G401 (cell line): ENCODE measurements at regions not wholly inside any gene's neighbourhood (a gene's known extent, or its start where the extent isn't known, plus 50 kb on each side); places are given as distances from the start of the nearest gene placed in this dataset.

Source experiments
- DNase-seq: peaks from one replicate; pipeline ENCODE4 v3.0.0-alpha.2; 2015; ENCODE audit warnings: low spot score
- in situ Hi-C: cut with HindIII; loops from 2 replicates; pipeline ENCODE4 v1.10.0; 2016; ENCODE audit warnings: low sequenced_read_pairs, mixed read lengths

DNA sequence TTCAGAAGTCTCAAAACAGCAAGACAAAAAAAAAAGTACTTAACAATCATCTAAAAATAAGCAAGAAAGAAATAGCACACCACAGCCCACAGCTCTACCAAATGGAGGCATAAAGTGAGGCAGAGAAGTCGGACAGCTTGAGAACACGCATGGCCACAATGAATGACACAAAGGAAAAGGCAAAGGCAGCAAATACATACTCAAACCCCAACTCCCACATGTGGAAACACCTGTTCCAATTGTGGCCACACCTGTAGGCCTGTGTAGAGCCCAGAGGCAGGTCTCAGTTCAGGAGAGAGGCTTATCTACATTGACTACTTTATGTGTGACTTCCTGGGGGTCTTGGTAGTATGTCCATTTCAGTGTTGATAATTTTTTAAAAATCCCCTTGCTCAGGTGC, 543.5 kb downstream of the LMO4 start:
- in situ Hi-C loops: no loop called here

DNA sequence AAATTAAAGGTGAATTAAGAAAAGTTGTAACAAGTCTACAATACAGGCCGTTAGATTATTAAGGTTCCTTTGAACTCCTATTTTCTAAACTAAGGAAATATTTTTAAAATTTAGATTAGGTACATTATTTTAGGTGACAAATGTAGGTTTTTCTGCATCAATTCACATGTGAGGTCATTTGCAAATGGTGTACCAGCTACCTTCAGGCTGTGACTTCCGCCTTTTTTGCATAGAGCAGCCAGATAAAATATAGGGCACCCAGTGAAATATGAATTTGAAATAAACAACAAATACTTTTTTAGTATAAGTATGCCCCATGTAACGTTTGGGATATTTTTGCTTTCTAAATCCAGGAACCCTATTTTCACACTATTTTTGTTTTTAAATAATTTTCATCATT, 544.0 kb downstream of the LMO4 start:
- in situ Hi-C loops: no loop called here

More for the DNA sequence above, 543.5 kb downstream of the LMO4 start:
- DNase-seq: no peak

DNA sequence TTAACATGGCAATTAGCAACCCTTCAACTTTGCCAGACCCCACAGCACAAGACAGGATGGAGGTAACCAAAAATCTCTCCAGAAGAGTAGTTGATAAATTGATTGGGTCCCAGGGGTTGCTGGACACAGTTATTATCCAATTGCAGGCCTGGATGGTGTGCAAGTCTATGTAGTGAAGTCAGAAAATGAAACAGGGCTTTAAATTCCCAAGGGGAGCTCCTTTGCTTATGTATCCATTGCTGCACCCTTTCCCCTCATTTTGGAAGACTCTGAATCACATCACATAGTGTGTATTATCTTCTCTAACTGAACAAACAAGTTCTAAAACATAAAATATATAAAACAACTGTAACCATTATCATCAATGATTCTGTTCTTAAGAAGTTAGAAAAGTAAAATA, 550.2 kb downstream of the LMO4 start:
- in situ Hi-C loops: no loop called here
- DNase-seq: no peak

More for the DNA sequence above, 544.0 kb downstream of the LMO4 start:
- DNase-seq: no peak

DNA sequence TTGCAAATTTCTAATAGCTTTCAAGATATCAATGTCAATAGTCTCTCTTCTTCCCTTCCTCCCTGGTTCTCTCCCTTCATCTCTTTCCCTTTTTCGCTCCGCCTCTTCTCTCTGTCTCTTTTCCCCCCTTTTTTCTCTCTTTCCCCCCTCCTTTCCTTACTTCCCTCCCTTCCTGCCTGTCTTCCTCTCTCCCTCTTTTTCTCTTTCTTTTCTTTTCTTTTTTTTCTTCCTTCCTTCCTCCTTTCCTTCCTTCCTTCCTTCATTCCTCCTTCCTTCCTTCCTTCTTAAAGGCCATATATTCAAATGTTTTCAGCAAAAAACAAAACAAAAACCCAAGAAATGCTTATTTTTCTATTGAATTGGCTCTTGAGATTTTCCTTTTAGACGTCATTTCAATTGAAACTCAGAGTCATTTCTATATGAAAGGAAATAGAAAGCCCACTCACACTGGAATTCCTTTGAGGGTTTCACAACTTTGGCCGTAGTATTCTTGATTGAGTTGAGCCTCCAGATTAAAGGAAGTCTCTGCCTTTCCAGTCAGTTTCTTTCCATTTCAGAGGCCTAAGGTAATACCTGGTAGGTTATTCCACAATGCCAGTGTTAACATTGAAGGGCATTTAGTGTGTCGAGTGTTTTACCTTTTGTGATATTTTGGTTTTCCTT, 551.5 kb downstream of the LMO4 start:
- in situ Hi-C loops: no loop called here
- no peak for DNase-seq

DNA sequence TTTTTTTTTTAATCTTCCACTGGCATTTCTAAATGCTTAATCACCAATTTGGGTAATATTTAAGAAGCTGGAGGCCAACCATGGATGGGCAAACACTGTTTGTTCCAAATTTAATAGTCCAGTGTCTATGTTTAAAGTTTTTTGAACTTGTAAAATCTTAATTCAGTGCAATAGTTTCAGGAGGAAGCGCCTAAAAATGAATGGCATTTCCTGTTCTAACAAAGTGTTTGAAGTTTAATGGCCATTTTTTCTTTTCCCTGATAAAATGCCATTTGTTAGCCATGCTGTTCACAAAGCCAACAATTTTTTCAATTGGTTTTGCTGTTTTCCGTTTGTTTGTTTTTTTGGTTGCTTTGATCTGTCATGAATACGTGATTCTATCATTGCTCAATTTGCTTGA, 552.1 kb downstream of the LMO4 start:
- in situ Hi-C loops: no loop called here
- DNase-seq: no peak

DNA sequence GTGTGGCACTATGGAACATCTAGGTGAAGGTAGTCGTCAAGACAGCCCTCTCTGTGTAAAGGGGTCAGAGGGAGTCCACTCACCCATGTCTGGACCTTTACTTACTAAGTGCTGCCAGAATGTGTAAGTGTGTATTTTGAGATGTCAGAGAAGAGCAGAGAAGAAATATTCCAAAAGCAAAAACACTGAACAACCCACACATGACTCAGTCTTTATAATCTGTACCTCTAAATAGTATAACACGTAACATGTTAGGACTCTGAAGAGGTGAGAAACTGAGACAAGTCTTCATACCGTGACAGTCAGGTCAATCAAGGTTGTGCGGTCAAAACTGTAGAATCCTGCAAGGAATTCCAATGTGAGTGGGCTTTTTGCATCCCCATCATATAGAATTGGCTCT, 555.2 kb downstream of the LMO4 start:
- DNase-seq: no peak
- in situ Hi-C loops: no loop called here

DNA sequence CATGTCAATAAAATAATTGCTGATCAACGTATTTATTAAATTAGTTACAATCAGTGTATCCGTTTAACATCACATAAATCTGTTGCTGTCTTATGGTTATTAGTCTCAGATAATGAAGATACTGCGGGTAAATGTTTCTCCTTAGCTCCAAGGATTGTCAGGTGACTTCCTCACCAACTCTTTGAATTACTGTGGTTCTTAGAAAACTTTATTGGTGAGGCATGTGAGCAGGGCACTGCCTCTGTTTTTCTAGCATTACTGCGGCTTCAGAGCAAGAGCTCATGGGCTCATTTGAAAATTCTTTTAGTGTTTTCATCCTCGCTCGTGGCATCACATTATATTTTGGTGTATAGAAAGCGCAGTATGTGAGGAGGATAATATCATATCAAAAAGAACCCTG, 555.9 kb downstream of the LMO4 start:
- in situ Hi-C loops: no loop called here
- DNase-seq: no peak

DNA sequence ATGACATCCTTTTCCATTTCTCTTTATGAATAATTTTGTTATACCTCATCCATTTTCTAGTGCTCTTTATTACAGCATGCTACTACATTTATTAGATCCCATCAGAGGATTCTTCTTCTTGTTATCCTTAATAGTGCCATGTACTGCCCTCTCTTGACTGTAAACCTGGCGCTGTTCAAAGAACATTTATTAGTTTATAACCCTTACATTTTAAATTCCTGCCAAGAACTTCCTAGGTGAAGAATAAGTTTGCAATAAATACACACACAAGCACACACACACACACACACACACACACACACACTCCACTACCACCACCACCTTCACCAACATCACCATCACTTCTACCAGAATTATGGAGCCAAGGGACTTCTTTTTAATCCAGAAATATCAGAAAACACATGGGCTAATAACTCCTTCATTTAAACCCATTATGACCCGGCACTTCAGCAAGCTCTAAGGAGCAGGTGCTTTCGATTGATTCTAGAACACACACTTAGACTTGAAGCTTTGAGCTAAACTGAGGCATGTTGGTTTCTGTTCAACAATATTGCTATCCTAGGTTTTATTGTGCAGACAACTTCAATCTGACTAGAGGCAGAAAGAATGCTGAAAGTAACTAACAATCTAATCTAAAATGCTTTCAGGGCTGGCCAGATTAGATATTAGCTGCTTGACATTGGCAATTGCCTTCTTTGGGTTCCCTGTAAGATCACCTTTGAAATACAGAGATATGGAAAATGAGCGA, 556.8 kb downstream of the LMO4 start:
- no peak for DNase-seq
- in situ Hi-C loops: no loop called here

DNA sequence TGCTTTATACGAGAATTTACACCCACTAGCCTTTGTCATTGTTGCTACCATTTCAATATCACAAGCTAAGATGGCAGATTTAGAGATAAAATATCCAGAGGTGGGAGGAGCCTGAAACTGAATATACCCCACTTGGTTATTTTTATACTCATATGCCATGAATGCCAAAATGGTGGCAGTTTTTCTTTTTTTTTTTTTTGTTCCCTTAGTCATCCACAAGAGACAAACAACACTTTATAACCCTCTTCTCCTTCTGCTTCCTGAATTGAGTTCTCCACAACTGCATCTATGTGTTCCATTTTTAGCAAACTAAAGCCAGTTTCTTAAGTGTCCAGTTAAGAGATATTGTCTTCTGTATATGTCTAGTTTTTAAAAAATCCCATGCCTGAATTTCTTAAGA, 558.4 kb downstream of the LMO4 start:
- in situ Hi-C loops: no loop called here
- no peak for DNase-seq

DNA sequence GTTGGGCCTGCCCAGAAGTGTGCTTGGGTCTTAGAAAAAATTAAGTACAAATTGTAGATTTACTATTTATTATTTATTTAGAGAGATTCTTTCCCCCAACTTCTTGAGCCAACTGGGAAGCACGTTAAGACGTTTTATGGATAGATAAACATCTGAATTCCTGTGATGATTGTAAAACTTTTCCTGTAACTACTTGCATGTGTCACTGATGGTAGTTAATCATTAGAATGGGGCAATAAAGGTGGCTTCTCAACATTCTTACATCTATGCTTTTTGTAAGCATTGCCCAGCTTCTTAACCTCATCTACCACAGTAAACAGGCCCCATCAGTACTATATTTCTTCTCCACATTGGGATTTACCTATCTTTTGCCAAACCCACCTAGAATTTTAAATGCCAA, 559.8 kb downstream of the LMO4 start:
- in situ Hi-C loops: no loop called here
- no peak for DNase-seq

DNA sequence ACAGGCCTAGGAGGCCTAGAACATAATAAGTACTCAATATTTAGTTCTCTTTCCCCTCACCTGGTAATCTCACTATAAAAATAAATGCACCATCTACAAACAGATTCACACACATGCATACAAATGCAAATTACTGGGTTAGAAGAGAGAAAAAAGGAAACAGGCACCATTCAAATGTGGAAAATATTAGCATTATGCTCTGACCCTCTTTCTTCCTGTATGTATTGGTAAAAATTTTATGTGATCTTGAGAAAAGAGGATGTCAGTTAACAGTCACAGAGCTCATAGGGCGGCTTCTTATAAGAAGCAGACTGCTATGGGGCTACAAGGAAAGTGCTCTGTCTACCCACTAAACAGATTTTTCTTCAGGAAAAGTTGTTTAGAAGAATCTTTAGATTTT, 565.4 kb downstream of the LMO4 start:
- in situ Hi-C loops: no loop called here
- DNase-seq: no peak

DNA sequence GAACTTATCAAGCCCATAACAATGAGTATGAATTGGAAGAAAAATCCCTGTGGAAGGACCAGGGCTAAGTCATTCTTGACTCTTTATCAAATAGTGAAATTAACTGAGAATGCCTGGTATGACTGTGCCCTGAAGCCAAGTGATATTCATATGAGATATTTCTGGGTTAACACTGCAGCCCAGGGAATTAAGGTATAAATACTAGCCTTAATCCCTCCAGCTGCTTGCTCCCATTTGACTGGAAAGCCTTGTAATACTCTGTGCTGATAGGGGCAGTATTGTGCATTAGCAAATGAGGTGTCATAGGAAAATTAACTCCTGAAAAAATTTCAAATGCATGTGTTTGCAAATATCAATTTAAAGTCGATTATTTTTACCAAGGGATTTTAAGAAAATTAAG, 568.8 kb downstream of the LMO4 start:
- in situ Hi-C loops: no loop called here

DNA sequence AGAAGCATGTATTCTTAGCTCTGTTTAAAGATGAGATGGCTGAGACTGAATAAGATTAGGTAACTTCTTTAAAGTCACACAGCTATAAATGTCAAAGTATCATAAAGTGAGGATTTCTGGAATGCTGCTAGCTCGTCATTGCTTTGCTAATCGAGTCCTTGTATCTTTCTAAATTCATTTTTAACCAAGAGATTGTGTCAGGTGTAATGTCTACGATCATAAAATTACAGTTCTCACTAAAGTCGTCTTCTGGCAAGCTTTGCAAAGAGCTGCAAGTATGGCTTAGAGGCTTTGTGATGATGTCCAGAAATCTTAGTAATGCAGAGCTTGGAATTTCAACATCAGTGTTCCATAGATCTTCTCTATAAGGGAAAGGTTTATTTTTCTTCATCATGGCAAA, 569.8 kb downstream of the LMO4 start:
- in situ Hi-C loops: no loop called here

More for the DNA sequence above, 568.8 kb downstream of the LMO4 start:
- DNase-seq: no peak

DNA sequence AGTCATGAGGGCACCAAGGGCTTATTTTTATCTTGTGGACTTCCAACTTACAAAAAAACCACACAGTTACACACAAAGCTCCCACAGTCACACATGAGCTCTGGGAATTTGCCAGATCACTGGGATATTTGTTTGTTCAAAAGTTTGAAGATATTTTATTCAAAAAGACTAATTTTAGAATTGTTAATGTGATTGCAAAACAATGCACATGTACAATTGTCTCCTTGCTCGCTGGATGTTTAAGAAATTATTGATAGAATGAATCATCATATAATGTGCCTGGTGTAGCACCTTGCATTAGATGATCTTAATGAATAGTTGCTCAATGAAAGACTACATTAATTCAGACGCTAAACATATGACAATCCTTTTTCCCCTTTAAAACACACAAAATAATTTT, 570.3 kb downstream of the LMO4 start:
- DNase-seq: no peak
- in situ Hi-C loops: no loop called here

More for the DNA sequence above, 569.8 kb downstream of the LMO4 start:
- no peak for DNase-seq

DNA sequence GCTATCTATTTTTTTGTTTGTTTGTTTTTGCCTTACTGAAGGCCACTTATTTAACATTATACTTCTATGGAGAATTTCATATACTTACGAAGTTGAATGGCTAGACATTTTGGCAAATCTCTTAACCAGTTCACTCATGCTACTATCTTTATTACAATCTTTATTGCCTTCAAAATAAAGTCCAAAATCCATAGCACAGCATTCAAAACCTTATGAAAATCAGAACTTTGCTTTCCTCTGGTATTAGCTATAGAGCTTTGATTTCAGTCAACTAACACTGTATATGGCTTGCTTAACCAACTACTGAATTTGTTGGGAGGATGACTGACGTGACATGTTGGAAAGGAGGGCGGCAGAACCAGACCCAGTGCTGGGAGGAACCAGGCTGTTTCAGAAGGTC, 571.1 kb downstream of the LMO4 start:
- in situ Hi-C loops: no loop called here
- no peak for DNase-seq

DNA sequence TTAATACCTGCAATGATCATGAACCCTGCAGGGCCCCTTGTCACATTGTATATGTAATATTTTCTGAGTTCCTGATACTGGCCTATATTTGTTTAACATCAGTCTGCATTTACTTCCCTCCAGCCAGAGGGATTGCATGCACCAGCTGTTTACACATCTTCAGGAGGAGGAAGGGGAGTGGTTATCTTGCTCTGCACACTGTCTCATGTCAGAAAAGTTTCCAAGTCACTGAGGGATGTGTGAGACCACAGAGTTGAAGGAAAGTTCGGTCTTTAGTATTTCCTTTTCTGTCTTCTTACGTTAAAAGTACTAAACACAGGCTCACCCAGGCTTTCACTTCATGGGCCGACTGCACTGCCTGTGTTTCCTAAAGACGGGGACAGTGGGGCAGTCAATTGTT, 574.1 kb downstream of the LMO4 start:
- DNase-seq: no peak
- in situ Hi-C loops: no loop called here

DNA sequence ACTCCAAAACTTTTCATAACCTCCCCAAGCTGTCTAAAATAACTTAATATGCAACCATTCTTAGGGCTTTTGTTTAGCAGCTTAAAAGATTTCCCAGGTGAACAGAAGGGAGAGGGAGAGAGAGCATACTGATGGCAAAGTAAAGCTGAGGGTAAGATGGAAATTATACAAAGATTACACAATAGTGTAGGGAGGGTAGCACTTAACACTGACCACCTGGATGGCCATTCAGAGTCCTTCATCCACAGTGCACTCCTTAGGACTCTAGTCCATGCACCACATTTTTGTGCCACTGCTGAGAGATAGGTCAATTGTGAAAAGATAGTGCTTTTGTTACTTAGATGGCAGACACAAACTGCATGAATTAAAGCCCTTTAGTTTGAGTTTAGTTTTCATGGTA, 574.6 kb downstream of the LMO4 start:
- no peak for DNase-seq
- in situ Hi-C loops: no loop called here

DNA sequence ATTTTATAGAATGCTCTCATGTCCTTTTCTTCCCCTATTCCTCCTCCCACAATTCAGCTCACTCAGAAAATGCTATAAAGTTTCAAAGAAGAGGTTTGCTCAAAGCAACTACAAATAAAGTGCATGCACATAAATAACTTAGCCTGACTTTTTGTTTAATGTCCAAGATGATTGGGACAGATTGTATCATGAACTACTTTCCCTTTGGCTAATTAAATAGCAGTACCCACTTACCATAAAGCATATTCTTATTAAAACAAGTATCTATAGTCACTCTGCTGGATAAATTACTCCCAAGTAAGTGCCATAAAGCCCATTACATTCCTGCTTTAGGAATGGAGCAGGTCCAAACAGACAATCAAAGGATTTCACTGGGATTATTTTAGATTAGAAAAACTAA, 576.0 kb downstream of the LMO4 start:
- in situ Hi-C loops: no loop called here
- DNase-seq: no peak

DNA sequence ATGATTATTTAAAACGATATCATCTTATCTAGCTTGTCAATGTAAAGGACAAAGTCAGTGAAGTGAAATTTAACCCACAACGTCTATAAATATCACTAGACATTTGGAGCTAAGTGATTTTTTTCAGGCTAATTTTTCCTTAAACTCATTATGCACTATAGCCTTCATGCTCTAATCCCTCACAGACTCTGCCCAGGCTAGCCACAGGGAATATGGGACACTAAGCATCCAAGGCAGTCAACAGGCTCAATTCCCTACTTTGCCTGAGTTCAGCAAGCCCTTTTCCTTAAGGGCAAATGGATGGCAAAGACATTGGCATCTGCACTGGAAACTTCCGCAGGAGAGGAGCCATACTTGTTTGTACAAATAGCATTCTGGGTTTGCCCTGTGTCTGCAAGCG, 577.0 kb downstream of the LMO4 start:
- in situ Hi-C loops: no loop called here
- DNase-seq: no peak

DNA sequence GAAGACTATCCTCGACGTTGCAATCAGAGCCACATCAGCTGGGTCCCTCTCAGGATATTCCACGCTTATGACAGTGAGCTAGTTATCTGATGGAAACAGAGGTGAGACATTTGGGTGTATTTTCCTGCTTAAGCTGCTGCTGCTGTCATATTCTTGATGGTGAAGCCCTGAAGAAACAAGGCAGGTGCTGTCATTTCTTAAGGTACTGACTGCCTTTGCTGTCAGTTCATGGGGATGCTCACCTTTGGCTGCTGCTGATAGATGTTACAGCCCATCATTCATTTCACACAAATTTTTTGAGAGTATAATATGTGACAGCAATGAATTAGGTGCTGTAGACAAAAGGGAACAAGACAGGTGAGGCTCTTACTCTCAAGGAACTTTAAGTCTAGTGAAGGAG, 577.4 kb downstream of the LMO4 start:
- in situ Hi-C loops: no loop called here

DNA sequence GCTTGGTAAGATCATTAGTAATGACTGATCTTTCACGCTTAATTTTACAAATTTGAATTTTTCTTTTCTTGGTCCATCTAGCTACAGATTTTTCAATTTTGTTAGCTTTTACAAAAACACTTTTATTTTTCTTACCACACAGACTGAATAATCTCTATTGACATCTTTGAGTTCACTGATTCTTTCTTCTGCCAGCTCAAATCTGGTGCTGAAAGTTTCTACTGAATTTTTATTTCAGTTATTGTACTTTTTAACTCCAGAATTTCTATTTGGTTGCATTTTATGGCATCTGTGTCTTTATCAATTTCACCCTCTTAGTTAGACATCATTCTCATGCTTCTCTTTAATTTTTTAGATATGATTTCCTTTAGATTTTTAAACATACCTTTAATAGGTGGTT, 584.7 kb downstream of the LMO4 start:
- in situ Hi-C loops: no loop called here

More for the DNA sequence above, 577.4 kb downstream of the LMO4 start:
- DNase-seq: no peak

More for the DNA sequence above, 584.7 kb downstream of the LMO4 start:
- no peak for DNase-seq
